CD4-positive, alpha-beta T cell treated with Interleukin-4 for 4 hours (primary cell): ENCODE measurements at regions not wholly inside any gene's neighbourhood (a gene's known extent, or its start where the extent isn't known, plus 50 kb on each side); places are given as distances from the start of the nearest gene placed in this dataset.

Experiments
- DNase-seq: peaks from one replicate; pipeline ENCODE4 v3.0.0-alpha.2; 2020

- no peak for DNase-seq
Observed at GRCh38 chr2:129884221-129884786, 95.2 kb upstream of the RAB6C start.

GRCh38 chr2:129885735-129886134, 93.7 kb upstream of the RAB6C start:
- DNase-seq: no peak

- no peak for DNase-seq
Observed at GRCh38 chr2:129887688-129888266, 91.7 kb upstream of the RAB6C start.

GRCh38 chr2:129888461-129888860, 91.0 kb upstream of the RAB6C start:
- no peak for DNase-seq

- no peak for DNase-seq
Observed at GRCh38 chr2:129888896-129889295, 90.6 kb upstream of the RAB6C start.

GRCh38 chr2:129891341-129892320, 87.8 kb upstream of the RAB6C start:
- DNase-seq: no peak

- no peak for DNase-seq
Observed at GRCh38 chr2:129892360-129892759, 87.1 kb upstream of the RAB6C start.

- DNase-seq: no peak
Observed at GRCh38 chr2:129892773-129893172, 86.7 kb upstream of the RAB6C start.

GRCh38 chr2:129893244-129893643, 86.2 kb upstream of the RAB6C start:
- no peak for DNase-seq

GRCh38 chr2:129894616-129895015, 84.8 kb upstream of the RAB6C start:
- DNase-seq: no peak

GRCh38 chr2:129895061-129895460, 84.4 kb upstream of the RAB6C start:
- DNase-seq: no peak

- DNase-seq: no peak
Observed at GRCh38 chr2:129895526-129896082, 83.9 kb upstream of the RAB6C start.

- no peak for DNase-seq
Observed at GRCh38 chr2:129896226-129897100, 83.0 kb upstream of the RAB6C start.

GRCh38 chr2:129901754-129902415, 77.6 kb upstream of the RAB6C start:
- no peak for DNase-seq

- no peak for DNase-seq
Observed at GRCh38 chr2:129902731-129903585, 76.5 kb upstream of the RAB6C start.

- DNase-seq: no peak
Observed at GRCh38 chr2:129903586-129904425, 75.7 kb upstream of the RAB6C start.

- no peak for DNase-seq
Observed at GRCh38 chr2:129904532-129905446, 74.7 kb upstream of the RAB6C start.

GRCh38 chr2:129905664-129906081, 73.8 kb upstream of the RAB6C start:
- no peak for DNase-seq
